GM12891 (cell line): ENCODE measurements at regions not wholly inside any gene's neighbourhood (a gene's known extent, or its start where the extent isn't known, plus 50 kb on each side); places are given as distances from the start of the nearest gene placed in this dataset.

Experiments
- DNase-seq: peaks from one replicate; pipeline ENCODE4 v3.0.0; 2011; ENCODE audit warnings: low spot score; ENCODE audit not compliant: insufficient read length
- FAIRE-seq: peaks from 2 replicates; lab custom pipeline; 2011; peaks lifted over from hg19 to GRCh38; lab: Jason Lieb, UNC
- PAX5 ChIP-seq: IDR thresholded peaks from 2 replicates; pipeline ENCODE4 v1.6.1; 2011; ENCODE audit warnings: low read length, moderate library complexity, mild to moderate bottlenecking; ENCODE audit not compliant: insufficient read depth, severe bottlenecking
- POLR2A ChIP-seq: IDR thresholded peaks from 2 replicates; pipeline ENCODE4 v1.6.1; 2011; ENCODE audit warnings: low read depth, low read length, control low read depth
- POLR2AphosphoS5 ChIP-seq: IDR thresholded peaks from 2 replicates; pipeline ENCODE4 v1.6.1; 2011; ENCODE audit warnings: low read depth, low read length, control low read depth
- POU2F2 ChIP-seq: IDR thresholded peaks from 2 replicates; pipeline ENCODE4 v1.6.1; 2011; ENCODE audit warnings: low read depth, mild to moderate bottlenecking, control low read depth, low read length, moderate library complexity
- SPI1 ChIP-seq: IDR thresholded peaks from 2 replicates; pipeline ENCODE4 v1.6.1; 2011; ENCODE audit warnings: low read depth, low read length, control low read depth
- TAF1 ChIP-seq: IDR thresholded peaks from 2 replicates; pipeline ENCODE4 v1.6.1; 2011; ENCODE audit warnings: low read depth, low read length, control low read depth

- no peak for TF ChIP-seq SPI1
- no peak for TF ChIP-seq TAF1
- no peak for TF ChIP-seq POLR2A
- TF ChIP-seq POLR2AphosphoS5: no peak
- no peak for TF ChIP-seq POU2F2
- TF ChIP-seq PAX5: no peak
- DNase-seq (no peak), FAIRE-seq (no peak)
These were observed 370.1 kb upstream of the ZFHX3 start for GRCh38 chr16:73418051-73418450.

GRCh38 chr16:73415286-73415685 is 367.4 kb upstream of the ZFHX3 start:
- FAIRE-seq: no peak
- no peak for DNase-seq
- TF ChIP-seq PAX5: no peak
- no peak for TF ChIP-seq POLR2AphosphoS5
- TF ChIP-seq TAF1: no peak
- TF ChIP-seq POLR2A: no peak
- TF ChIP-seq SPI1: no peak
- TF ChIP-seq POU2F2: no peak

- no peak for TF ChIP-seq TAF1
- TF ChIP-seq POU2F2: no peak
- no peak for TF ChIP-seq PAX5
- TF ChIP-seq POLR2AphosphoS5: no peak
- TF ChIP-seq SPI1: no peak
- no peak for TF ChIP-seq POLR2A
- no peak for DNase-seq
- no peak for FAIRE-seq
These were observed 366.7 kb upstream of the ZFHX3 start for GRCh38 chr16:73414638-73415037.

- TF ChIP-seq PAX5: no peak
- no peak for TF ChIP-seq POU2F2
- TF ChIP-seq POLR2AphosphoS5: no peak
- no peak for TF ChIP-seq TAF1
- no peak for TF ChIP-seq POLR2A
- no peak for TF ChIP-seq SPI1
- DNase-seq (no peak), FAIRE-seq (no peak)
These were observed 365.9 kb upstream of the ZFHX3 start for GRCh38 chr16:73413830-73414190.

- no peak for TF ChIP-seq POLR2A
- FAIRE-seq: no peak
- DNase-seq: no peak
These were observed 365.3 kb upstream of the ZFHX3 start for GRCh38 chr16:73413091-73413829.

GRCh38 chr16:73412416-73412815 is 364.5 kb upstream of the ZFHX3 start:
- TF ChIP-seq POU2F2 (no peak), PAX5 (no peak), TAF1 (no peak), POLR2A (no peak)
- FAIRE-seq (no peak), DNase-seq (no peak)

GRCh38 chr16:73408716-73409115 is 360.8 kb upstream of the ZFHX3 start:
- TF ChIP-seq POU2F2 (no peak), POLR2A (no peak), POLR2AphosphoS5 (no peak), TAF1 (no peak), PAX5 (no peak), SPI1 (no peak)
- no peak for FAIRE-seq
- no peak for DNase-seq

- no peak for DNase-seq
- FAIRE-seq: no peak
- TF ChIP-seq TAF1 (no peak), SPI1 (no peak)
These were observed 360.4 kb upstream of the ZFHX3 start for GRCh38 chr16:73408311-73408710.

GRCh38 chr16:73405851-73406250 is 357.9 kb upstream of the ZFHX3 start:
- no peak for TF ChIP-seq PAX5
- TF ChIP-seq POLR2A: no peak
- TF ChIP-seq POLR2AphosphoS5: no peak
- TF ChIP-seq SPI1: no peak
- no peak for TF ChIP-seq TAF1
- TF ChIP-seq POU2F2: no peak
- DNase-seq (no peak), FAIRE-seq (no peak)

GRCh38 chr16:73404001-73404400 is 356.1 kb upstream of the ZFHX3 start:
- TF ChIP-seq POU2F2 (no peak), TAF1 (no peak), POLR2A (no peak), POLR2AphosphoS5 (no peak), SPI1 (no peak), PAX5 (no peak)
- FAIRE-seq: no peak
- no peak for DNase-seq
